ENCODE measurements at regions not wholly inside any gene's neighbourhood (a gene's known extent, or its start where the extent isn't known, plus 50 kb on each side); places are given as distances from the start of the nearest gene placed in this dataset.
A peak's percentile ranks its signal among the peaks of the same experiment; 100 is the strongest.

DNA sequence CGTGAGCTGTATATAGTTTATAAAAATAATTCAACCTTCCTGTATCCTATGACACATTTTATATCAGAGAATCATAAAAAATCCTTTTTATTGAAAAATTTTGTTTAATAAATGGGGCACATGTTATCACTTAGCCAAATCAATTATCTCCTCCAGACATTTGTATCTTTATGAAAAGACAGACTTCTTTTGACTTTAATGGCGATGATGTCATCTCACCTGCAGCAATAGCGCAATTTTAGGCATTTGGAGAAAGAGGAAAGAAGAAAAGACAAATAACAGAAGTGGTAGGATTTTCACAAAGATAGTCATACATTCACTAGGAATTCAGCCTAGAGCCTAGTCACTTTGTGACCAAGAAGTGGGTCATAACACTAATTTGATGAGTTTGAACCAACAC lies 444.5 kb downstream of the PREX1 start:
- no peak for DNase-seq (ENCODE audit: low read depth, low spot score)
- TF ChIP-seq, protein P1, sequence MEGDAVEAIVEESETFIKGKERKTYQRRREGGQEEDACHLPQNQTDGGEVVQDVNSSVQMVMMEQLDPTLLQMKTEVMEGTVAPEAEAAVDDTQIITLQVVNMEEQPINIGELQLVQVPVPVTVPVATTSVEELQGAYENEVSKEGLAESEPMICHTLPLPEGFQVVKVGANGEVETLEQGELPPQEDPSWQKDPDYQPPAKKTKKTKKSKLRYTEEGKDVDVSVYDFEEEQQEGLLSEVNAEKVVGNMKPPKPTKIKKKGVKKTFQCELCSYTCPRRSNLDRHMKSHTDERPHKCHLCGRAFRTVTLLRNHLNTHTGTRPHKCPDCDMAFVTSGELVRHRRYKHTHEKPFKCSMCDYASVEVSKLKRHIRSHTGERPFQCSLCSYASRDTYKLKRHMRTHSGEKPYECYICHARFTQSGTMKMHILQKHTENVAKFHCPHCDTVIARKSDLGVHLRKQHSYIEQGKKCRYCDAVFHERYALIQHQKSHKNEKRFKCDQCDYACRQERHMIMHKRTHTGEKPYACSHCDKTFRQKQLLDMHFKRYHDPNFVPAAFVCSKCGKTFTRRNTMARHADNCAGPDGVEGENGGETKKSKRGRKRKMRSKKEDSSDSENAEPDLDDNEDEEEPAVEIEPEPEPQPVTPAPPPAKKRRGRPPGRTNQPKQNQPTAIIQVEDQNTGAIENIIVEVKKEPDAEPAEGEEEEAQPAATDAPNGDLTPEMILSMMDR (conservative IDR thresholded peaks at IDR 0.05): no peak
- Mint-ChIP-seq H3K4me3 (no peak overlapping the region), H3K36me3 (ENCODE audit: low read depth) (no peaks in the 10 kb centered on the region), H3K4me1 (peaks cover 18% of the 10 kb centered on the region), H3K9me3 (no peaks in the 10 kb centered on the region), H3K27ac (ENCODE audit: unreplicated experiment) (no peak overlapping the region), H3K27me3 (ENCODE audit: low read depth) (peaks cover under 1% of the 10 kb centered on the region)

DNA sequence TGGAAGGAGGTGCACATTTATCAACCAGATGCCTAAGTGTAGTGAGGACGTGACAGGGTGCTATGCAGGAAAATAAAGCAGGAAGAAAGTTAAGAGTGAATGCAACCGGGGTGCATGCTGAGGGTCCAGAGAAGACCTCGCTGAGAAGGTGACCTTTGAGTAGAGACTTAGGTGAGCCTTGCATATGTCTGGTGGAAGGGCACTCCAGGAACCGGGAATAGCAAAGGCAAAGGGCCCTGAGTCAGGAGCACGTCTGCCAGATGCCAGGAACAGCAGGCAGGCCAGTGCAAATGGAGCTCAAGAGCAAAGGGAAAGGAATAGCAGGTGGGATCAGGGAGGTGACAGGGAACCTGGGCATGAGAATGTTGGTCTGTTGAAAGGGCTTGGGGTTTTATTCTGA lies 445.5 kb downstream of the PREX1 start:
- TF ChIP-seq, protein P1 (conservative IDR thresholded peaks at IDR 0.05): no peak
- Mint-ChIP-seq H3K36me3 (ENCODE audit: low read depth) (no peaks in the 10 kb centered on the region), H3K4me1 (peaks cover 21% of the 10 kb centered on the region), H3K27me3 (ENCODE audit: low read depth) (peaks cover 2% of the 10 kb centered on the region), H3K27ac (ENCODE audit: unreplicated experiment) (no peak overlapping the region), H3K4me3 (no peak overlapping the region), H3K9me3 (no peaks in the 10 kb centered on the region)
- no peak for DNase-seq (ENCODE audit: low read depth, low spot score)

DNA sequence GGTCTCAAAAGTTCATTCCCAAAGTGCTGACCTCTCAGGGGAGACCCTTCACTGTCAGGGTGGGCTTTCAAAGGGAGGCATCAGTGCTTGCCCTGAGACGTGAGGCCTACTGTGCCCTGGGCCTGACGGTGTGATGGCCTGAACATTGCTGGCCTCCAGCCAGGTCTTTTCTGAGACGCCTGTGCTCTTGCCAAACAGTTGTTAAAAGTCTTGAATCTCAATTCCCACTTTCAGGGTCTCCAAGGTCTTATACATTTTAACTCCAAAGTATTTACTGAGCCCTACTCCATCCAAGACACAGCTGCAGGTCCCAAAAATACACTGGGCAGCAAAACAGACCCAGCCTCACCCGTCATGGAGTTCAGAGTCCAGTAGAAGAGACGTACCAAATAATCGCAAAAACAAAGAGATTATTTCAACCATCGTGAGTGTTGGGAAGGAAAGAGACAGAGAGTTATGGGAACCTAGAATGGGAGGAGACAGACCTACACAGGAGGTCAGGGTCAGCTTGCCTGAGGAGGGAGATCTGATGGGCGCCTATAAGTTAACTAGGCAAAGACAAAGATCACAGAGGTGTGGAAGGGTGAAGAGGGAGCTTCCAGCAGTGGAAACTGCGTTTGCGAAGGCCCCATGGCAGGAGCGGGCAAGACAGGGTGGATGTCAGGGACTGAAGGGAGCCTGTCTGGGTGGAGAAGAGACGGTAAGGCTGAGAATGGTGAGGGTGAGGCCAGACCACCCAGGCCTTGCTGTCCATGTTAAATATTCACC lies 446.3 kb downstream of the PREX1 start:
- Mint-ChIP-seq H3K36me3 (ENCODE audit: low read depth) (no peaks in the 10 kb centered on the region), H3K9me3 (no peaks in the 10 kb centered on the region), H3K27ac (ENCODE audit: unreplicated experiment) (peak overlapping the region; percentile 30), H3K27me3 (ENCODE audit: low read depth) (peaks cover 2% of the 10 kb centered on the region), H3K4me1 (peaks cover 24% of the 10 kb centered on the region), H3K4me3 (no peak overlapping the region)
- TF ChIP-seq, protein P1 (conservative IDR thresholded peaks at IDR 0.05): no peak
- no peak for DNase-seq (ENCODE audit: low read depth, low spot score)

DNA sequence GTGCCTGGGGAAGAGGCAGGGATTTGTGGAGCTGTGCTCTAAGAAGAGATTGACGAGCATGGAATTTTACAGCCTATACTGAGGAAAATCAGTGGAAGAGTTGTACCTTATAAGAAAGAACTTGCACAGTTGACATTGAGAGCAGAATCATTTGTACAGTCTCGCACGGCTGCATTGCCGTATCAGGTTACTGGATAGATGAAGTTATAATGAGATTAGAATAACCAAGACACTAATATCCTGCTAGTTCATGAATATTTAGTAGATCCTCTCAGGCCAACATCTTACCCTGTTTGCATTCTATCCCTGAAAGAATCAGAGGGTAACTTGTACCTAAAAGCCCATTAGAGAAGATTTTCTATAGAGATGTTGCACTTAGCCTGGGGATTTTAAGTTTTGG lies 447.1 kb downstream of the PREX1 start:
- Mint-ChIP-seq H3K4me1 (peaks cover 30% of the 10 kb centered on the region), H3K27me3 (ENCODE audit: low read depth) (peaks cover 2% of the 10 kb centered on the region), H3K9me3 (no peaks in the 10 kb centered on the region), H3K27ac (ENCODE audit: unreplicated experiment) (no peak overlapping the region), H3K36me3 (ENCODE audit: low read depth) (no peaks in the 10 kb centered on the region), H3K4me3 (no peak overlapping the region)
- TF ChIP-seq, protein P1 (conservative IDR thresholded peaks at IDR 0.05): no peak
- DNase-seq (ENCODE audit: low read depth, low spot score): no peak

DNA sequence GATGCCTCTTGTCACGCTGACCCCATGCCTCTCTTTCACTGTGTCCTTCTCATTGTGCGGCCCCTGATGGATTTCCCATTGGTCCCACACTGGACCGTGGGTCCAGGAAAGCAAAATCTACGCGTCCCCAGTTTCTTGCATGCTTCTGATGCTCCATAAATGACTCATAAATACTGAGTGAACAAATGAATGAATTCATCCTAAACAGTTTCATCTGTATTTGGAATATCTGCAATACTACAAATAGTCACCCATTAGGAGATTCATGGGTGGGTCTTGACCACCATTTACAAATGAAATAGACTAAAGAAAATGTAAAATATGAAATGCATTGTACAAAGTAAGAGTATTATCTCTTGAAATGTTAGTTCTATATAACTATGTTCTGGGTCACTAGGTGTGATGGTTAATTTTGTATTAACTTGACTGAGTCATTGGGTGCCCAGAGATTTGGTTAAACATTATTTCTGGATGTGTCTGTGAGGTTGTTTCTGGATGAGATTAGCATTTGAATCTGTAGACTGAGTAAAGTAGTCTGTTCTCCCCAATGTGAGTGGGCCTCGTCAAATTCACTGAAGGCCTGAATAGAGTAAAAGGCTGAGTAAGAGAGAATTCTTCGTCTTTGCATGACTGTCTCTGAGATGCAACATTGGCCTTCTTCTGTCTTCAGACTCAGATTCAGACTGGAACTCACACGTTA lies 448.7 kb downstream of the PREX1 start:
- Mint-ChIP-seq H3K4me1 (peaks cover 44% of the 10 kb centered on the region), H3K27me3 (ENCODE audit: low read depth) (peaks cover 9% of the 10 kb centered on the region), H3K4me3 (no peak overlapping the region), H3K9me3 (no peaks in the 10 kb centered on the region), H3K36me3 (ENCODE audit: low read depth) (no peaks in the 10 kb centered on the region), H3K27ac (ENCODE audit: unreplicated experiment) (no peak overlapping the region)
- DNase-seq (ENCODE audit: low read depth, low spot score): no peak
- TF ChIP-seq, protein P1 (conservative IDR thresholded peaks at IDR 0.05): no peak
